GM19351 (cell line): ENCODE measurements at regions not wholly inside any gene's neighbourhood (a gene's known extent, or its start where the extent isn't known, plus 50 kb on each side); places are given as distances from the start of the nearest gene placed in this dataset.

Source experiments
- ATAC-seq: cut with Tn5 transposase; IDR thresholded peaks from one replicate; pipeline ENCODE4 v1.9.1; 2021; ENCODE audit warnings: mild to moderate bottlenecking, moderate library complexity; ENCODE audit not compliant: unreplicated experiment

DNA sequence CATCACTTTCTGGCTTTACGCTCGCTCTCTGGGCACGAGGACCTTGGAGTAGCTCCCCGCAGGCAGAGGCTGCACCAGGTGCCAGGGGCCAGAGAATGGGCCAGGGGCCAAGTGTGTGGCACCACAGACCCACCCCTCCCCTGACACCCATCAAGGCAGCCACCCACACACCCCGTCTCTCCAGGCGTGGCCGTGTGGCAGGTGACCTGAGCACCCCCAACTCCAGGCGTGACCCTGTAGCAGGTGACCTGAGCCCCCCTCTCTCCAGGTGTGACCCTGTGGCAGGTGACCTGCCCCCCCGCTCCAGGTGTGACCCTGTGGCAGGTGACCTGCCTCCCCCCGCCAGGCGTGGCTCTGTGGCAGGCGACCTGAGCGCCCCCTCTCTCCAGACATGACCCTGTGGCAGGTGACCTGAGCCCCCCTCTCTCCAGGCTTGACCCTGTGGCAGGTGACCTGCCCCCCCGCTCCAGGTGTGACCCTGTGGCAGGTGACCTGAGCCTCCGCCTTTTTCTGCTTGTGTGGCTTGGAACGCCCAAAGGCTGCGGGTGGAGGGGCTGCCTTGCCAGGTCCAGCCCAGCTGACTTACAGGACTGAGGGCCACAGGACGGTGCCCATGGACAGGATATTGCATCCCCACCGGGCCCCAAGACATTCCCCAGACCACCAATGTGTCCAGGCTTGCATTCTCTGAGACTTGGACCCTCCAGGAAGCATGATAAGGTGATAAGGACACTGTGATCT is 667.2 kb downstream of the BRD1 start:
- ATAC-seq: no peak

DNA sequence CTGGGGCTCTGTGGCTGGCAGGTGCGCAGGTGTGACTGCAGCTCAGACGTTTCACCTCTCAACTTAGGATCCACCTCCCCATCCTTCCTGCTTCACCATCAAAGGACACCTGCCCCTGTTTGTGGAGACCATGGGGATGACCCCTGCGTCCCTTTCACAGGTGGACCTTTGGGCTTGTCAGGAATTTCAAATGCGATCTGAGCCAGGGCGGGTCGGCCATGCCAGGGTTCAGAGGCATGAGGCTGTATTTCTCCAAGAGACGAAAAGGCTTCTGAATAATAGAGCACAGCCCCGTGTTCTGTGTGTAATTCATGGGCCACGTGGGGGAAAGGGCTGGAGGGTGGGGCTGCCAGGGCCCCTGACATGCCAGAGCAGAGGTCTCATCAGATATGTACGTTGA is 668.0 kb downstream of the BRD1 start:
- no peak for ATAC-seq

DNA sequence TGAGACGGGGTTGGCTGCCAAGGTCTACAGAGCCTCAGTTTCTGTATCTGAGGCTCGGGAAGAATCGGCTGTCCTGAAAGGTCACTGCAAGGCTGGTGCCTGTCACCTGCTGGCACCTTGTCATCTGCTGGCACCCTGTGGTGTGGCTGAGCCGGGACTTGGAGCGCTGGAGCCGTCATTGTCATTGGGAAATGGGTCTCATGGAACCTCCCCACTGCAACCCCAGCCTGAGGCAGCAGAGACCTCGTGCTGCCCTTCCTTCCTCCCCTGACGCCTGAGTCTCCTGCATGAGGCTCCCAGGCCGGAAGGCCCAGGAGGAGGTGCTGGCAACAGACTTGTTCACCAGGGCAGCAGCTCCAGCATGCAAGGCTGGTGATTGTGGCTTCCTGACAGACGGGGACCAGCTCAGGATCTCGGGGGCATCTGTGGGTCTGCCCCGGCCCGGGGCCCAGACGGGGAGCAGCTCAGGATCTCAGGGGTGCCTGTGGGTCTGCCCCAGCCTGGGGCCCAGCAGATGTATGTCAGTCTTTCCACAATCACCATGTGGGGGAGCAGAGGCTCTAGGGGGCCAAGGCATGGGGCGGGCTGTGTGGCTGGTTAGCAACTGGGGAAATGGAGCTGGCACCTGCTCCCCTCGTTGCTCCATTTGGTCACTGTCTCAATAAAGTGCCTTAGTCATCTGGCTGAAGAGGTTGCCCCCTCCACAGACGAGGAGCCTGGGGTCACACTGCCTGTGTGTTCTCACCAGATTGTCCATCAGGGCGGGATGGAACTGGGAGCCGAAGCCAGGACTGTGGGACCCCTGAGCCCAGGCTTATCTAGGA is 668.7 kb downstream of the BRD1 start:
- ATAC-seq: no peak

DNA sequence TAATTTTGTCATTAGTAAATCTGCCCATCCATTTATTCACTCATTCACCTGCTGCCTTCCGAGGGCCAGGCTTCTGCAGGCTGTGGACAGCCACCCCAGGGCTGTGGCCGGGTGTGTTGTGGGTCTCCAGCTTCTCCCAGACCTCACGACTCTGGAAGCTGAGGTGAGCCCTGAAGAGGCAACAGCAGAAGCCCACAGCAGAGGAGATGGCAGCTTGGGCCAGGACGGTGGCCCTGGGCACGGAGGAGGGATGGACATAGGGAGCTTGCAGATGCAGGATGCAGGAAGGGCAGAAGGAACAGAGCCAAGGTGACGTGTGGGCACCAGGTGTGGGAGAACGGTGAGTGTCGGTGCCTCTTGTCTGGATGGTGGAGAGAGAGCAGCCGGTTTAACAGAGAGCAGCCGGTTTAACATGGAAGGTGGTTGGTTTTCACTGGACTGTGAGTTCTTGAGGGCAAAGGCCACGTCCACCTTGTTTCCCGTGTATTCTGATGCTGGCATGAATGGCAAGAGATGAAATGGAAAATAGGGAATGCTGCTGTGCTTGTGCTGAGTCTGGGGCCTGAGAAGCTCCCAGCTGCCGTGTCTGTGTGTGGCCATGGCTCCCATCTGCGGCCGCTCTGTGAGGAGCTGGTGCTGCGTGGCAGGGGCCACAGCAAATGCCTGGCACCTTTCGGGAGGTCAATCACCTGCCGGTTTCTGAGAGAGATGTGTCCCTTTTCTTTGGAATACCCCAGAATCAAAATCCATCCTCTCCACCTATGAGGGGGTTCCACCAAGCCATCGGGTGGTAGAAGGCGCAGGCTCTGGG is 669.9 kb downstream of the BRD1 start:
- no peak for ATAC-seq

DNA sequence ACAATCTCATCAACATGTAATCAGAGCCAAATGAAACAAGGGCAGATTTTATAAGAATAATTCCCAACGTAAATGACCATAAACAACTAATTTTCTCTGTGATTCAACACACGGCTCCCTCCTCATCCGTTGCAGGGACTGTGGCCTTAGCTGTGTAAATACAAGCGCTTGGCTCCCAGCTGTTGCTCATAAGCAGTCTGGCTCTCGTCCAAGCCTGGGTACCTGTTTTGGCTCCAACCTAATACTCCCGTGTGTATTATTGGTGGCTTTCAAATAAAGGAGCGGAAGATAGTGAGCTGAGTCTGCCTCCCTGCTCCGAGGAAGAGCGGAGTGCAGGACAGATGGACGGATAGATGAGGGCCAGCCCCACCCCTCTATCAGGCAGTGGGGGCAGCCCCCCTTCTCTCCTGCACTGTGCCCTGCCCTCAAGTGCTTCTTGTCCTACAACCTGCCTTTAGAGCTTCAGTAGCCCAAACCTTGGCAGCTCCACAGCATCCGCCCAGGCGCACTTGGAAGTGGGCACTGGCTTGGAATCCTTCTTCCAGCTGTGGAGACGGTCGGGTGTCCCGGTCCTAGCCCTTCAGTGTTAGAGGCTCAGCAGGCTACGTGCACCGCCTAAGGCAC is 670.9 kb downstream of the BRD1 start:
- ATAC-seq: no peak

DNA sequence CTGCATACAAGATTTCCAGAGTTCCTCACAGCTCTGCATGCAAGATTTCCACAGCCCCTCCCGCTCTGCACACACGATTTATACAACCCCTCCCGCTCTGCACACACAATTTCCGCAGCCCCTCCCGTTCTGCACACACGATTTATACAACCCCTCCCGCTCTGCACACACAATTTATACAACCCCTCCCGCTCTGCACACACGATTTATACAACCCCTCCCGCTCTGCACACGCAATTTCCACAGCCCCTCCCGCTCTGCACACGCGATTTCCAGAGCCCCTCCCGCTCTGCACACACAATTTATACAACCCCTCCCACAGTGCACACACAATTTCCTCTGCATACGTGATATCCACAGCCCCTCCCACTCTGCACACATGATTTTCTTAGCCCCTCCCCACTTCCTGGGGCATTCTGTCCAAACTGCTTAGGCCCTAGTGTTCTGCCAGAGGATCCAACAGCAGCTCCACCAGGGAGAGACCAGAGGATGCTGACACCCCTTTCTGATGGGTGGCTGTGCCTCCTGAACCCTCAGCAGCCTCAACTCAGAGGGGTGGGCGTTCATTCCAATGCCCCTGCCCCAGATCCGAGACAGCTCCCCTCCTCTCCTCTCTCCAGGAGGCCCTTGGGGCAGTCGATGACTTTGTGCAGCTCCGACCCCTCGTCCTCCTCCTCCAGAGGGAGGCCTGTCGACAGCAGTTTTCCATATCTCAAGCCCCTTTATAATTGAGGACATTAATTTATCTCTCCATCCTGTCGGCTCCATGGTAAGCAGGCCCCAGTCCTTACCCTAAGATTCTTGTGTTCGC is 671.7 kb downstream of the BRD1 start:
- no peak for ATAC-seq

DNA sequence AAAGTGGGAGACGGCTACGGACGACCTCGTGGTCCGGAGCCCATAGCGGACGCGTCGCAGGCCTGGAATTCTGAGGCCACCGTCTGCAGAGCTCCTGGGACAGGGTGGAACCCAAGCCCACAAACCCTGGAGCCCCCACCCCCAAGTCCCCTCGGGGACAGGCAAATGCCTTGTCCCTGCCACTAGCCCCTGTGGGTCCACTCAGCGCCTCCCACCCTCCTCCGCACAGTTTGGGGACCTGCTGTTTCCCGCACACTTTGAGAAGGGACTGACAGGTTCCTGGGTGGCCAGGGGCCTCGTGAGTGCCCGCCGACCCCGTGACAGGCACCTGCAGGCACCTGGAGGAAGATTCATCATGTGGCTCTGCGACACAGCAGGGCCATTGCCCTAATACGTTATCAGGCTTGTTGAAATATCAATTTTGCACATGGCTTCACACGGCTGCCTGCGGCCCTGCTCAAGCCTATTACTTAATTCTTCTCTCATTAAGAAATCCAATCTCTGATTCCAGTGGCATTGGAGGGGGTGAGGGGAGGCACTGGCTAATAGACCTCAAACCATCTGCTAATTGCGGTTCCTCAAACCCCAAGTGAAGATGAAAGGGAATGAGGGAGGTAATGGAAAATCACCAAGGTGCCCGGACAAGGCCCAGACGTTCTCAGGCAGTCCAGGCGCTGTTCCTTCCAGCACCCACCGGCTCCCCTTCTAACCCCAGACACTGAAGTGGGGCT is 672.5 kb downstream of the BRD1 start:
- no peak for ATAC-seq

DNA sequence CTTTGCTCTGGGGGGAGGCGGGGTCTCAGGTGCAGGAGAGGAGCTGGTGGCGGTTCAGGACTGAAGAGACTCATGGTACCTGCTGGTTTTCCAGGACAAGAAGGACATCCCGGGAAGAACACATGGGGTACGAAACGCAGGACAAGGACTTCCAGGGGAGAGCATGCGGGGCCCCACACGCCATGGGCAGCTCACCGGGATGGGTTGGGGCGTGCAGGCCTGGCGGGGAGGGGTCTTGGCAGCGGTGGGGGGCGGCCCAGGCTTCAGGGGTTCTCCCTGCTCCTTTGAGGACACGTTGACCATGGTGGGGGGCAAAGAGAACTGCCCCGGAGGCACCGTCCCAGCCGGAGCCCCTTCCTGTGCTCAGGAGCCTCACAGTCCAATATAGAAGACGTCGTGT is 673.2 kb downstream of the BRD1 start:
- no peak for ATAC-seq

DNA sequence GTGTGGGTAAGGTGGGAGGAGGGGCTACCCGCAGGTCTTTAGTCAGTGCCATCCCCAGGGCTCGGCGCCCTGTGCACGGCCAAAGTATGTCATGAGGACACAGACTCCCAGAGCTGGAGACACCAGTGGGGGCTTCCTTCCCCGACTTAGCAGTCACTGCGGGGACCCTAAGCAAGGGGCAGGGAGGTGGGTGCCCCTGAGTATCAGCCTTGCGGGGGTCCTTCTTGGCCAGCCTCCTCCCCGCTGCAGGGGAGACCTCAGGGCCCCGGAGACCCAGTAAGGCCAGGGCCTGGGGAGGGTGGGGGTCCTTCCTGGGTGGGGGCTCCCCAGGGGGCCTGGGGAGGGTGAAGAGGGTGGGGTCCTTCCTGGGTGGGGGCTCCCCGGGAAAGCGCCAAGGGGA is 673.8 kb downstream of the BRD1 start:
- no peak for ATAC-seq

DNA sequence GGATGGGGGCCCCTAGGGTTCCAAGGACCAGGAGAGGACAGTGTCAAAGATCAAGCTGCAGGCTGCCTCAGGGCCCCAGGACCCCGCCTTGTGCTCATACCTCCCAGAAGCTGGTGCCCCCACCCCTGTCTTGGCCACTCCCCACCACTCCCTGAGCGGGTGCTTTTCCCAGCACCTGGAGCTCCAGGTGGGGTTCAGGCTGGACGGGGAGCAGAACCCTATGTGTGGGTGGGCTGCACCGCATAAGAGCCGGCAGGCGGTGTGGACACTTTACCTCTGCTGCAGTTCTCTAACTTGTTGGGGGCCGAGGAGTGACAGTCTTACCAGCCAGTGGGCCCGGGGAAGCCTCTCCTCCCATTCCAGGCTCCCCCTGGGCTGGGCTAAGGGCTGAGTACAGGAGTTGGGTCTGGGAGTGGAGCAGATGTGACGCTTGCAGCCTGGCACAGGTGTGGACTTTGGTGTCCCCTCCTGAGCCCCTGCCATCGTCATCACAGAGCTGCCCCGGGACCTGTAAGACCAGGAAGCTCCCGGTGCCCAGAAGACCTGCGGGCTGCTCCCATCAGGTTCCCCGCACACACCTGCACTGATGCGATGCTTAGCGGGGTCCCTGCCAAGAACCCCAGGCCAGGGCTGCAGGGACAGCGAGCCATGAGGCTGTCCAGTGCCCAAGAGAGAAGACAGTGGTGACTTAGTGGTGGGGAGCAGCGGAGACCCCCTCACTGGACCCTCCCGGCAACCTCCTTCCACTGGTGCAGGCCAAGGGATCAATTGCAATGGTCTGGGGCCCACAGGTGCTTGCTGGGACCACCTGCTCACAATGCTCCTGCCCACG is 674.5 kb downstream of the BRD1 start:
- no peak for ATAC-seq

DNA sequence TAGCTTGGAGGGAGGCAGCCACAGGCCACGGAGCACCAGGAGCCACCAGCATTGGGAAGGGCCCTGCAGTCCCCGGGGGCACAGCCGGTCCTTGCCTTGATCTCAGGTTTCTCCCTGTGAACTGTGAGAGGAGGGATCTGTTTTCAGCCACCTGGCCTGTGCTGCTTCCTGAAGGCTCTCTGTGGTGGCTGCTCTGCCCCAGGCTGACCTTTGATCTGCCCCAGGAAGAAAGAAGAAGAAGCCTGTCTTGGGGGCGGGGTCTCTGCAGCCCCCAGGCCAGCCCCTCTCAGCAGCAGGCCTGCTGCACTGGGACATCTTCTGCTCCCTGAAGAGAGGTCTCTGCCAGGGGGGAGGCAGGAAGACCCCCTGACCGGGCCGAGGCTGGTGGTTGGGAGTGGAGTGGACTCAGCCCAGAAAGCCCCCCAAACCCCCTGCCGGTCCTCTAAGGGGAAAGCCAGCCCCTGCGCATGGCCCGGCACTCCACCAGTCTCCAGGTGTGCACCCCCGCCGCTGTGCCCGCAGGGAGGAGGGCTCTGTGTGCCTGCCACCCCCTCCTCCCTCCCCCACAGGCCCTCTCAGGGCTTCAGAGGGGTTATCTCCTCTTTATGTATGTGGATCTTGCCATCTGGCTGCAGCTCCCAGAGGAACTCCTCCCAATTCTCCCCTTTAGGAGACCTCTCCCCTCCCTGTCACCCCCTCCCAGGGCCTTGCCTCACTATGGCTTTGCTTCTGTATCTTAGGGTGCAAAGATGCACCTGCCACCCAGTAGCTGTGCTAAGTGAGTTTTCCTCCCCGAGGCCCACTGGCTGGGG is 675.3 kb downstream of the BRD1 start:
- ATAC-seq: no peak

DNA sequence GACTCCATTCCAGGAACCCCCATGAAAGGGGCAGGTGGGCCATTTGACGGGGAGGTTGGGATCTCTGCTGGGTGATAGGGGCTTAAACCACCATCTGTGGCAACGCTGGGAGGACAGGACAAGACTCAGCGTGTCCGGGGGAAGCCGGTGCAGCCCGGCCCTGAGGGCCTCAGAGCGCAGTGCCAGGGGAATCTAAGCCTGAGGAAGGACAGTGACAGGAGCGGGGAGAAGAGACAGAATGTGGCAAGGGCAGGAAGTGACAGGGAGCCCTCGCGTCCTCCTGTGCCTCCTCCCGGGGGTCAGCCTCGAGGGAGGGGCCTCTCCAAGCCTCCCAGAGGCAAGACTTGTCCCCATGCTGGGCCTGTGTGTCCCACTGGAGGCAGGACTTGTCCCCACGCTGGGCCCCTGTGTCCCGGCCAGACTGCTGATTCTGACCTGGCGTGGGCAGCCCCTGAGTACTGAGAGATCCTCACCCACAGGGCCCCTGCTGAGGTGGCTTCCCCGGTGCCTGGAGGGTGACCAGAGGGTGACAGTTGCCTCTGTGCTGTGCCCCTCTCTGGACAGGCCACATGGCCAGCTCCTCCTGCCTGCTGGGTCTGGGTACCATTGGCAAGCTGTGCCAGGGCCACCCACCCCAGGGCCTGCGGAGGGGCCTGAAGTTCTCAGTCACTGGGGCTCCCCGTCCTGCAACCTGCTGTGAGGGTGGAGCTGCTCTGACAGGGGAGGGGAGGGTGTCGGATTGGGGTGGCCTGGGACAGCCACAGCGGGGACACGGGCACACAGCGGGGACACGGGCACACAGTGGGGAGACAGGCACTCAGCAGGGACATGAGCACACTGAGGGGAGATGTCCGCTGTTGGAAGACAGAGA is 676.2 kb downstream of the BRD1 start:
- no peak for ATAC-seq

DNA sequence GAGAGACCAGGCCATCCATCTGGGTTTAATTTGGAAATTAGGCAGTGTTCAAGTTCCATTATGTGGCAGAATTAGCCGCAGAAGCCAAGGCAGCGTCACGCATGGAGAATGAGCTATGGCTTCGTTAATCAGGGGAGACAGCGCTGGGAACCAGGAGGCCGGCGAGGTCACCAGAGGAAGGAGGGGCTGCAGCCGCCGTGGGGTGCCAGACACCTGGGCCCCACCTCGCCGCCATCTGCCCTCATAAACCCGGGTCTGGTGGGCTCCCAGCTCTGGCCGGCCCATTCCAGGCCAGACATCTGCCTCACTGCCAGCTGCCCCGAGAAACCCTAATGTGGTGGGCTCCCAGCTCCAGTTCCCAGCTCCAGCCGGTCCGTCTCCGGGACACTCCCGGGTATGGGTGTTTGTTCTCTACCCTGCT is 676.9 kb downstream of the BRD1 start:
- ATAC-seq: no peak

DNA sequence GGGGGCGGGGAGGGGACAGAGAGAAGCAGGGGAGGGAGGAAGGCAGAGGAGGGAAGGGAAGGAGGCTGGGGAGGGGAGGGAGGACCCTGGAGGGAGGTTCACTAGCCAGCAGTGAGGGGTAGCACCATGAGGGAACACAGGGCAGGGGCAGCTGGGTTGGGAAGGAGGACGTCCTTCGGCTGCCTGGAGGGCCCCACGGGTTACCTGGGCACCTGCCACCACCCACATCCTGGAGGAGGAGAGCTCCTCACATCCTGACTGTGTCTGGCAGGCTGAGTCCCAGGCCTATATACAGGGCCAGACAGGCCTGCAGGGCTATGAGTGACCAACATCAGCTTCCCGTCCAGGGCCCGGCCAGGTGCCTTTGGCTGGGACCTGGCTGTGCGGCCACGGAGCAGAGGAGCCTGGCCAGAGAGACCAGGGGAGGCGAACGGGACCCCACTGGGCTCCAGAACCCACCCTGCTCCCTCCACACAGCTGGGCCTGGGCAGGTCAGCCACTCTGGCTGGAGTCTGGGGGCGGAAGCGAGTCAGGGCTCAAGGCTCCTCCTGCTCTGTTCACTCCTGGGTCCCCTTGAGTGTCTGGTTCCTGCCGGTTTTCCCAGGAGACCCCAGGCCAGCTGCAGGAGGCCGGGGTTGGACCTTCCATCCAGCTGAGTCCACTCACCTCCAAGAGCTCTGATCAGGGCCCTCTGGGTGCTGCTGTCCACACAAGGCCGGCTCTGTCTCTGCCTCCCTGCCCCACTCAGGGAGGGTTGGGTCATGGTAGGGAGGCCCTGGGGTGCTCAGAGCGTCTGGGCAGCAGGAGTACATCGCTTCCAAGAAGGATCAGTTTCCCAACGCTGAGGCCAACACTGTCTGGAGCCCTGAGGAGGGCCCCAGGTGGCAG is 677.7 kb downstream of the BRD1 start:
- ATAC-seq: no peak

DNA sequence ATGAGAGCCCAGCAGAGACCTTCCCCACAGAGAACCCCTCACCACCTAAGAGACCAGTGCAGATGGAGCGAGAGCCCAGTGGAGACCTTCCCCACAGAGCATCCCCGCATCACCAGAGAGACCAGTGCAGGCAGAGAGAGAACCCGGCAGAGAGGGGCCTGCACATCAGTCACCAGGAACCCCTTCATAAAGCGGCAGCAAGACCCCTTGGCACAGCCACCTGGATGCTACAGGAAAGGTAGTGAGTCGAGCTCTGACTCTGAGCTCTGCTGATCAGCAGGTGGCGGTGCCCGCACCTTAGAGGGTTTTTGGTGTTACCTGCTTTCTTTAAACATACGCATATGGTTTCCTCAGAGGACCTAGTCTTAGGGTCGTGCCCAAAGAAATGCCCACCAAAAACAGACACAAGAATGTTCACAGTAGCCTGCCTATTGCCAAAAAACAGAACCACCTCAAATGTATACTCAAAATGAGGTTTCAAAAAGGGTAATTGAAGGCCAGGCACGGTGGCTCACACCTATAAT is 678.7 kb downstream of the BRD1 start:
- no peak for ATAC-seq
